ENCODE measurements at regions not wholly inside any gene's neighbourhood (a gene's known extent, or its start where the extent isn't known, plus 50 kb on each side); places are given as distances from the start of the nearest gene placed in this dataset.
"Not testable (repeated sequence)": the region's sequence is repeated elsewhere in the genome, so short reads cannot be mapped to it uniquely, and the experiment has no call there.

DNA sequence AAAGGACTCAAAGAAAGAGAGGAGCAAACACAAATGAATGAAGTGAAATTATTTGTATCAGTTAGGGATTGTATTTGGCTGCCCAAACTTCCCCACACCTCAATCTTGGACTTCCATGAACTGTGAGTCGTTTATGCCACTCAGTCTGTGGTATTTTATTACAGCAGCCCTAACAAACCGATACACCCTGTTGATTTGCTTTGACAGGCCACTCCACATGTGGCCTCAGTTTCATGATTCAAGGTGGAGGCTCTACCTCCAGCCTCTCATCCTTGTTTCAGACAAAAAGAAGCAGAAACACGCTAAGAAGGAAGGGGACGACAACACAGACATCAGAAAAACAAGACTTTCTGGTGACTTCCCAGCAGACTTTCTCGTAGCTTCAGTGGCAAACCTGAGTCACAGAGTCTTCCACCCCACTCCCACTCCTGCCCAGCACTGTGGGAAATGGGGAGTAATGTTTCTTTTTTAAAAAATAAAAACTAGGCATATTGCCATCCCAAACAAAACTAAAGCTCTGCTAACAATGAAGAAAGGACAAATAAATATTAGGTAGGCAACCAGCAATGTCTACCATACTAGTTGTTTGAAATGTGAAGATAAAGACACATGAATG lies 52.2 kb upstream of the ABCA1 start:
- no peak for DNase-seq

DNA sequence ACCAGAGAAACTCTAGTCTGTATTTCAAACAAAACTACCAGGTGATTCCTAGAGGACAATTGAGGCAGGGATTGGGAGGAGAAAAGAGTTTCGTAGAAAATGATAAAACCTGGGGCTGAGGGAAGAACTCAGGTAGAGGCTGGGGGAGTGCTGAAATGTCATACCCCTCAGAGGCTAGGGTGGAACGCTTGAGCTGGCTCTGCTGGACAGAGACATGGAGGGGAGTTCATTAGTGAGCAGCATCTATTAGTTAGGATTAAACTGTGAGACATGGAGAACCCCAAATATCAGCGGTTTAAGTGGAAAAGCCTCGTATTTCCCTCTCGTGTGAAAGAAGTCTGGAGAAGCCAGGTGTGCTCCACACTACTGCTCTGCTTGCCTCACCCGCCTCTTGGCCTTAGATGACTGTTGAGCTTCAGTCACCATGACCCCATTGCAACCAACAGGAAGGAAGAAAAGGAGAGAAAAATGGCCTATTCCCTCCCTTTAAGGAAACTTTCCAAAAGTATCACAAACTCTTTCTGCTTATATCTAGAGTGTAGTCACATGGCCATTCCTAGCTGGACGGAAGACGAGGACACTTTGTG lies 53.7 kb upstream of the ABCA1 start:
- DNase-seq, result no peak

DNA sequence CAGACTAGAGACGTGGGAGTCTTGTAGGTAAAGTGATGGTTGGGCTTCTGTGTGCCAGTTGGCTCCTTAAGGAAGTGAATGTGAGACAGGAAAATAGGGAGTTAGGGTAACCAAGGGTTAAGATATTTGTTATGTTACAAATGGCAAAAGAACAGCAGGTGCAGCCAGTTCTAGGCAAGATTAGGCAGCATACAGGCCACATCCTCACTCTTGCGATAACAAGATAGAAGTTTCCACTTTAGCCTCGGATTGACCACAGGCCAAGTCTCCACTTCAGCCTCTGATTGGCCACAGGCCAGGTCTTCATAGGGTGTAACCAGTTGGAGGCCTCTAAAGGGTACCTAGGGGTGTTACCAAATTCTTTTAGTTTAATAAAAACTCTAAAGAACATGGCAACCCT lies 54.6 kb upstream of the ABCA1 start:
- no peak for DNase-seq

DNA sequence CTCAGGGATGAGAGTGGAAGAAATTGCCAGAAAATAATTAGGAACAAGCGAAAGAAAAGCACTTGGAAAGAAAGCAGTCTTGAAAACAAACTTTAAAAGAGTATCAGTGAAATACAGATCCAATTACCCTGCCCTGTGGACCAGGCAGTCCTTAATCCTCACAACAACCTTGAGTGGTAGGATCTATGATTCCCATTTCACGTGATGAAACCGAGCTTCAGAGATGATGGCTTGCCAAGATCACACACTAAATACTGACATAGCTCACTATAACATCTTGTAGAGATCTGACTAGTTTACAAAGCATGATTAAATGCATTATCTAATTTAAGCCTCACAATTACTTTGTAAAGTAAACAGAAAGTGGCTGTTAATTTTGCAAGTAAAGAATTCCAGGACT lies 55.5 kb upstream of the ABCA1 start:
- DNase-seq, result no peak

DNA sequence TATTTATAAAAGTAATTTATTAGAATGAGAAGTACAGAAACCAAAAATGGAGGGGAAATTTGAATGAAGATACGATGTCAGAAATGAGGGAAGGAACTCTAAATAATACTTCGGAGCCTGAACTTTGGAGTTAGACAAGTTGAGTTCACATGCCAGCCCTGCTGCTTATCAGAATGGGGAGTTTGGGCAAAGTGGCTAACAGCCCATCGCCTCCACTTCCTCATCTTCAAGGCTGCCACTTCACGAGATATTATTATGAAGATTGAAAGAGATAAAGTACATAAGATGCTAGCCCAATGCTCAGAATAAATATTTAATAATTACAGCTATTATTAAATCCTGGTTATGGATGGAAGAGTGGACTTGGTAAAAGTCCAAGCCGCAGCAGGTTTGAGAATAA lies 56.2 kb upstream of the ABCA1 start:
- DNase-seq, result peak in 1 of 2 donors; percentile 28

DNA sequence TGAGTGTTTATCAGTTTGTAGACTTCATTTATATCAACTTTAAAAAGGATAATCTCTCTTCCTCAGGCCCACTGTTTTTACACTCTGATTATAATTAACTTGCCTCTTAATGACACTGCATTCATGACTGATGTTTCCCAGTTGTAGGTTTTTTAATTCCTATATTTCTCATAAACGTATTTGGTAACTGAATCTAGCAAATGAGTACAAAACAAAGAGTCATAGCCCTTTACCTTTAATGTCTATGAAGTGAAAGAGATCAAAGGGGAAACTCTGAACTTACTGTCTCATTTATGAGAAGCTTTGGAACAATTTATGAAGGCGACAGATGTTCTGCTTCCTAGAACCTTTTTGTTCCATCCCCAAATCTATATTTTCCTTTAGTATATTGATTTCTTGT lies 56.6 kb upstream of the ABCA1 start:
- DNase-seq, result no peak

DNA sequence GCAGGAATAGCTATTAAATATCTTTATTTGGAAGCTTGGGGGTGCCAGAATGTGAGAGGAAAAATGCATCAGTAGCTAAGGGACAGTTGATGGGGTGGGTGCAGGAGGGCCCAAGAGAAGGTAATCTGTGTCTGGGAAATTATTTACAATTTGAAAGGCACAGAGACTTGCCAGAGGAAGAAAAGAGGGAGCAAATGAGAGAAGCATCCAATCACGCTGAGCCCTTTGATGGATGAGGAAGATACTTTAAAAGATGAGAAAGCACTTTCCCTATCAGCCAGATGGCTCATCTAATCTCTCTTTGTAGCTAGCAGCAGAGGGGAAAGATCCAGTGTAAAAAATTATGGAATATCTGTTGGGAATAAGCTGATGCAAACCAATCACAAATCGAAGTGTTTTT lies 57.0 kb upstream of the ABCA1 start:
- DNase-seq, result no peak

DNA sequence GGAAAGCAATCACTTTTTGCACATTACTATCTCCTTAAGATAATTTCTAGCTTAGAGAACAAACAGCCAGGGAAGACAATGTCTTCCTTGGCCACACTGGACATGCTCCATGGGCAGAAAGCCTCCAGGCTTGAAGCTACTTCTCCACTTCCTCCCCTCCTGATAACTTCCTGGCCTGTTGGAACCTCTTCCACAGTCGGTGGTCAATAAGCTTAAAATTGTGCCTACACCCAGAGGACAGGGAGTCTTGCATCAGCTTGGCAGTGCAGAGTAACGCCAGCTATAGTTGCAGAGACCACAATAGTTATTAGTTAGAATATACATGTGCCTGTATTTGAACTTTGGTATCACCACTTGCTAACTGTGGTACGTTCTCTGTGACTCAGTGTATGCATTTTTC lies 58.1 kb upstream of the ABCA1 start:
- no peak for DNase-seq

DNA sequence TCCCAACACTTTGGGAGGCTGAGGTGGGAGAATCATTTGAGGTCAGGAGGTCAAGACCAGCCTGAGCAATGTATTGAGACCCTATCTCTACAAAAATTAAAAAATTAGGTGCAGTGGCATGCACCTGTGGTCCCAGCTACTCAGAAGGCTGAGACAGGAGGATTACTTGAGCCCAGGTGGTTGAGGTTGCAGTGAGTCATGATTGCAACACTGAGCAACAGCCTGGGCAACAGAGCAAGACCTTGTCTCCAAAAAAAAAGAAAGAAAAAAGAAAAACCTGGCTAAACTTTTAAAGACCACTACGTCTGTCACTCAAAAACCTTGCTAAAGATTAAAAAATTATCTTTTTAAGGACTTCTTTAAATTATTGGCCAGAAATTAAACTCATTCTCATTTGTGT lies 59.8 kb upstream of the ABCA1 start:
- DNase-seq, result no peak

DNA sequence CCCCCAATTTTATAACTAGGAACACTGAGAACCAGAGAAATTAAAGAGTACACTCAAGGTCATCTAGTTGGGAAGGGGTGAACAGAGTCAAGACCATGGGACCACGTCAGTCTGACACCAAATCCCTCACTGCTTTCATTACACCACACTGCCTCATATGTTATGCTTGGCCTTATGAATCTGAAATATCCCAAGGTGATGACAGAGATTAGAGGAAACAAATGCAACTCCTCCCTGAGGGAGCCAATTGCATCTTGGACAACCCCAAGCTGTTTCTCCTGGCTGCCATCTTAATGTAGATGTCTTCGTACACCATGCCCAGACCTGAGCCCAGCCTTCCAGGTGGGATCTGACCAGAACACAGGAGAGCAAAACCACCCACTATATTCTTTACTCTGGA lies 60.6 kb upstream of the ABCA1 start:
- DNase-seq, result no peak

DNA sequence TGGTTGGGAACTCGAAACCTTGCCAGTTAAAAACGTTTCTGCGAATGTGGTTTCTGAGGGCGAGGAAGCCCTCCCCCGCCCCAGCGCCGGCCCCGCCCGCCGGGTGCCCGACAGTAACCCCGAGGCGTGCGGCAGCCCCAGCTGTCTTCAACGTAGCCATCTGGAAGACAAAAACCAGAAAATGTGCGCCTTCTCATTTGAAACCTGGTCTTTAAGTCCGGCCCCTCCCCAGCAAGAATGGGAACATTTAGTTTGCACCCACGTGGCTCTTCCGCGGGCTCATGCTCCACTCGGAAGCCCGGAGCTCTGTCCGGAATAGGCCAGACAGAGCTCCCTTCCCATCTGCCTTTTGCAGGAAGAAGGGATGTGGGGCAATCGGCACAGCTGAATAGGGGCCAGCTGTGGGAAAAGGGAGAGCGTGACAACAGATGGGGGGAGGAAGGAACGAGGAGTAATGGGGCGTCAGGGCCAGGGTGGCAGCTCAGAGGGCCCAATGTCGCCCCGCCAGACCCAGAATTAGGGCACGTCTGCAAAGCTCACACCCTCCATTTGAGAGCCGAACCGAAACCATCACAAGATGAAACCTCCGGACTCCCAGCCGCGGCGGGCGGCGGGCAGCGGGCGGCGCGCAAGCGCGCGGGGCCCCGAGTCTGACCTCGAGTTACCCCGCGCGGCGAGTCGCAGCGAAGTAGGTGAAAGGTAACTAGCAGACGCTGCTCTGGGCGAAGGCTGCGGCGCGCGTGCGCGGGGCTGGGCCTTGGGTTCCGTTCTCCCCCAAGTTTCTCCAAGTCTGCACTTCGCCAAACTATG lies 63.4 kb upstream of the ABCA1 start:
- peak; percentile 85 to 89 for DNase-seq

DNA sequence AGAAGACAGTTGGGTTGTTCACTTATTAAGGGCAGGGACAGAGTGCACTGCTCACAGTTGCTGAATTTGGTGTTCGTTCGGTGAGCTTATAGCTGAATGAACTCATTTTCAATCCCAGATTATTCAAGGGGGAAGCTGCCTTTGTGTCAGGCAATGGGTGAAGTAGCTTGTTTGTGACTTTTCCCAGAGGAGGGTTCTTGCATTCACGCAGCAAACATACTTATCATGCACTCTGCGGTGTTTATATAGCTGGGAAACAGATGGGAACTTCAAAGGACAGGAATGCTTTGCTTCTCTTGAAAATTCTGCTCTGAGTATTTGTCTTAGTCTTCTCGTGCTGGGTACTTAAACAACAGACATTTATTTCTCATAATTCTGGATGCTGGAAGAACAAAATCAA lies 64.7 kb upstream of the ABCA1 start:
- DNase-seq, result no peak

DNA sequence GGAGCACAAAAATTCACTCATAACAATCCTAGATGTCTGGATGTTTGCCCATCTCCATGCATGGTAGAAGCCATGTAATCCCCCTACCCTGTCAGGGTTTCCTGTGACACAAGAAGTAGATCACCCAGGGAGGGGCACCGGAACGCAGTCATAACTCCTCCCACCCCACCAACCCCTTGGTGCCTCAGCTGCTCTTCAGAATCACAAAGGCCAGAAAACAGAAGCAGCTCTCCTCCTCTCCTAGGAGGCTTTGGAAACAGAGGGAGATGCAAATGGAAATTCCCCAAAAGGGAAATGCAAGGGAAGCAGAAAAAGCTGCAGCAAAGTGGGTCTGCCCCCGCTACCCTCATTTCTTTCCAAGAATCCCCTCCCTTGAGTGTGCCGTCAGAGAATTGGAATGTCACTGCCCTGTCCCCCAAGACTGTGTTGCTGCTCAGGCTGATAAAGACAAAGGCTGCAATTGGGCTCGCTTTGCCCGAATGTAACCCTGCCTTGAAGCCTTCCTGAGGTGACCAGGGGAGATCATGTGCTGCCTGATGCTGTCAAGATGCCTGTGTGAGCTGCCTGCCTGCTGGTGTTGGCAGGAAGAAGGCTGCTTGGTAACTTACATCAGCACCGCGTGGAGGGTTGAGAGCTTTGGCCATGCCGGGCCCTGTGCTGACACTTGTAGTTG lies 65.5 kb upstream of the ABCA1 start:
- peak; percentile 42 to 61 for DNase-seq

DNA sequence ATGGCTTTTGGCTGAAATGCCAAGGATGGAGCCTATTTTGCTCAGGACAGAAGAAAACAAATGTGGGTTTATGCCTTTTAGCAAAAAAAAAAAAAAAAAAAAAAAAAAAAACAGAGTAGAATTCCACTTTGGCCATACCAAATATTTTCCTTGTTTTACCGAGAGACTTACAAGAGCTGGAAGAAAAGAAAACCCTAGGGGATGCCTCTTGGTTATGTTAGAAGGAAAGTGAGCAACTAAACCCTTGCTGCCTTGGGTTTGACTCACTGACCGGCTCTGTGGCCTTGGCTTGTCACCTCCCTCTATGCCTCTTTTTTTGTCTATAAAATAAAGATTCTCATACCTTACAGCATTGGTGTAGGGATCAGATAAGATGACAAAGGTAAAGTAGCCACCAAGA lies 69.6 kb upstream of the ABCA1 start:
- DNase-seq, result no peak

DNA sequence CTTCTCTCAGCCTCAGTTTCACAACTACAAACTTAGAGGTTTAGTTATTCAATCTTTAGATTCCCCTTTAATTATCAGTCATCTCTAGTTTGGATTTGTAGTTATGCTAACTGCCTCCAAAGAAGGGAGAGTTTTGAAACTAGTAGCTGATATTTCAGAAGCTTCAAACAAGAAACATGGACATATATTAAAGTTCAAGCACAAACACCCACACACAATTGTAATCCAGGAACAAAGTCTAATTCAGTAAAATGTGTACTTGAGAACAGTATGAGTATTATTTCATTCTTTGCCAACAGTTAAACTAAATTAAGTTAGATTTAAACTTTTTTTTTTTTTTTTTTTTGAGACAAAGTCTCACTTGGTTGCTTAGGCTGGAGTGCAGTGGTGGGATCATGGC lies 71.2 kb upstream of the ABCA1 start:
- peak; percentile 25 to 38 for DNase-seq

DNA sequence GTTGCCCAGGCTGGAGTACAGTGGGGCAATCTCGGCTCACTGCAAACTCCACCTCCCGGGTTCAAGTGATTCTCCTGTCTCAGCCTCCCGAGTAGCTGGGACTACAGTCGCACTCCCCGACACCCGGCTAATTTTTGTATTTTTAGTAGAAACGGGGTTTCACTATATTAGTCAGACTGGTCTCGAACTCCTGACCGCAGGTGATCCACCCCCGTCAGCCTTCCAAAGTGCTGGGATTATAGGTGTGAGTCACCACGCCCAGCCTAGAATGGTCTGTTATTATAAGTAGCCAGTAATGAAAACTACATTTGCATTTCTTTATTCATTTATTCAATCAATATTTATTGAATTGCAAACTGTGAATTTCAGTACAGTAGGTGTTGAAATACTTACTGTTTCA lies 72.6 kb upstream of the ABCA1 start:
- DNase-seq, result not testable (repeated sequence)

DNA sequence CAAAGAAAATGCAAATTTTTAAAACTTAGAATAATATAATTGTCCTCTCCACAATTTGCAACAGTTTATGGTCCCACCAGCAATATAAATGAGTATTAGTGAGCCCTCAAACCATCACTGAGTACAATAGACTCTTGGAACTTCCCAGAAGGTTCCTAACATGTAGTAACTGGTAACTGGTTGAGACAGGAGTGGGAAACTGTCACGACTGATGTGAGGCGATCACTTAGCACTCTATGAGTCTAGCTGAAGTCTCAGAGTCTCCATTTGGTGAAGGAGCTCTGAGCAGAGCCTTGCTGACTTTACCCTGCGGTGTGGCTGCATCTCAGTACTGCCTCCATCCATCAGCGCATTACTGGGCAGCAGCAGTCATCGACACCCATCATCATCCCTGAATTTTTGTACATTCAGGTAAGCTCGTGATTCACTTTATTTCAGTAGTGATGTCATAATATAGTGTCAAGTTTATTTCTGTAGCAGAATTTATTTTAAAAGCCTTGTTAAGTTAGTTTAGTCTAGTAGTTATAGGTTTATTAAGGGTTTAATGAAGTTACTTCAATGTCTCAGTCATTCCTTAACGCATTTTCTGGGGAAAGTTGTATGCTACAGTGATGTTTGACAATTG lies 76.6 kb upstream of the ABCA1 start:
- DNase-seq, result no peak

DNA sequence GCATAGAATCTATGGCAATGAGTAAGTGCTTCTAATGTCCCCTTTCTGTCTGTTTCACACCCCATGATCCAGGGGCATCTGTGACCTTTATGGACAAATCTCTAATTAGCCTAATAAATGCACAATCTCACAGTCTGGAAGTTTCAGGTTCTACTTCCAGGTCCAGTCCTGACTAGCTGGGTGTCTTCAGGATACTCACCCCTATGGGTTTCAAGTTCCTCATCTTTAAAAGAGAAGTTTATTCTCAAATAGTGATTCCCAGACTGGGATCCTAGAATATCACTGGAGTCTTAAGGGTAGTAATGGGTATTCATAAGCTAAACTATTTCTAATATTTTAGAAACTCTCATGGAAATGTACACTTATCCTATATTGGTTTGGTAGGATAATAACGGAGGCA lies 77.2 kb upstream of the ABCA1 start:
- DNase-seq, result no peak

DNA sequence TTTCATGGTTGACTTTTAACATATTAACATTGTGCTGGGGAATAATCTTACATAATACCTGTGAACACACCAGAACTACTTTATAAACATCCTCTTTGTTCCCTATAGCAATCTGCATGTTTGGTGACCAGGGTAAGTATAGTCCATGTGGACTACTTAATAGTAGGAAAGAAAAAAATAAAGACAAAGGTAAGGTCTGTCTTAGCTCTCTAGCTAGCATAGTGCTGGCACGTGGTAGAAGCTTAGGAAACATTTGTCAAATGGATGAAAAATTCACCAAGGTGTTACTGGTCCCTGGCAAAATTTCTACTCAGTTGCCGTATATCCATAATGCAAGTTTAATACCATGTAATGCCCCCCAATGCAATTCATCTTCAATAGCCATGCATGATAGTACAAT lies 78.6 kb upstream of the ABCA1 start:
- peak in 1 of 2 donors; percentile 37 for DNase-seq

DNA sequence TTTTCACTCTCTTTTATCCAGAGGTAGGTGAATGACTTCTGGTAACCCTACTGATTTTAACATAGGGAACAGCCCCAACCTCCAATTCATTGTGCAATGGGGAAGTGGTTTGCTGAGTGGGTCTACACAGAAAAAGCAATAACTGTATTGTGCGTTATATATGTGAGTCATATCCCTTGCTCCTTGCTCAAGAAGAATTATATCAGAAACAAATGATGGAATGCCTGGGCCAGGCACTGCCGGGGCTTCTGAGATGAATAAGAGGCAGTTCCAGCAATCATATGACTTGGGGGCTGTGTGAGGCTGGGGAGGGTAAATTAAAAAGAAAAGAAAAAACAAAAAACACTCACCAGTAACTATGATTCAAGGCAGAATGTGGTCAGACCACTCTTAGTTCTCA lies 79.2 kb upstream of the ABCA1 start:
- peak; percentile 89 to 95 for DNase-seq

DNA sequence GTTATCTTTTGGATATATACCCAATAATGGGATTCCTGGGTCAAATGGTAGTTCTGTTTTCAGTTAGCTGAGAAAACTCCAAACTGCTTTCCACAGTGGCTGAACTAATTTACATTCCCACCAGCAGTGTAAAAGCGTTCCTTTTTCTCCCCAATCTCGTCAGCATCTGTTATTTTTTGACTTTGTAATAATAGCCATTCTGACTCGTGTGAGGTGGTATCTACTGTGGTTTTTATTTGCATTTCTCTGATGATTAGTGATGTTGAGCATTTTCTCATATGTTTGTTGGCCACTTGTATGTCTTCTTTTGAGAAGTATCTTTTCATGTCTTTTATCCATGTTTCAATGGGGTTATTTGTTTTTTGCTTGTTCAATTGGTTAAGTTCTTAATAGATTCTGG lies 82.1 kb upstream of the ABCA1 start:
- not testable (repeated sequence) for DNase-seq

DNA sequence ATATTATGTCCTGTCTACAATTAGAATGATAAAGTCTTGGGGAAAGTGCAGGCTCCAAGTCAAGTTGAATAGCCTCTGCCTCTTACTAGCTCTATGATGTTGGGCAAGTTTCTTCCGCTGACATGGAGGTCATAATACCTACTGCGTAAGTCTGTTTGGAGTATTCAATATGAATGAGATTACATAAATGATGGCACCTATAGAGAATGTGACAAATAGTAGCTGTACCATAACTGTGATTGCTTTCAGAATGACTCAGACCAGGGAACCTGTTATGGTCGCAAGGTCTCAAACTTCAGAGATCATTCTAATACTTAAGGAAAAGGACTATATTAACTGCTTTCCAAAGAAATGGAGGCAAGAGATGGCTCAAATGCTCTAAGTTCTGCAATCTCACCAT lies 94.0 kb upstream of the ABCA1 start:
- DNase-seq, result no peak

DNA sequence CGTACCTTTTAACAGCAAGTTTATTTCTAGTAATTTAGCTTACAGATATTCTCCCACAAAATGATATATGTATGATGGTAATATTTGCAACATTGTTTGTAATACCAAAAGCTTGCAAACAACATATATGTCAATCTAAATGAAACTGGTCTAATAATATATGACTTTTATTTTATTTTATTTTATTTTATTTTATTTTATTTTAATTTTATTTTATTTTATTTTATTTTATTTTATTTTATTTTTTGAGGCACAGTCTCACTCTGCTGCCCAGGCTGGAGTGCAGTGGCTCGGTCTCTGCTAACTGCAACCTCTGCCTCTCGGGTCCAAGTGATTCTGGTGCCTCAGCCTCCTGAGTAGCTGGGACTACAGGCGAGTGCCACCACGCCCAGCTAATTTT lies 94.6 kb upstream of the ABCA1 start:
- not testable (repeated sequence) for DNase-seq
